IPS-15b (cell line): ENCODE measurements at regions not wholly inside any gene's neighbourhood (a gene's known extent, or its start where the extent isn't known, plus 50 kb on each side); places are given as distances from the start of the nearest gene placed in this dataset.

Experiments used
- H3K27me3 ChIP-seq: one replicate; pipeline ENCODE4 v1.6.1; 2013; ENCODE audit warnings: low read length; ENCODE audit not compliant: control insufficient read depth, insufficient read depth
- H3K36me3 ChIP-seq: one replicate; pipeline ENCODE4 v1.6.1; 2013; ENCODE audit warnings: low read length; ENCODE audit not compliant: control insufficient read depth, insufficient read depth
- H3K4me1 ChIP-seq: one replicate; pipeline ENCODE4 v1.6.1; 2013; ENCODE audit warnings: mild to moderate bottlenecking, low read length; ENCODE audit not compliant: control insufficient read depth, insufficient read depth
- H3K4me3 ChIP-seq: one replicate; pipeline ENCODE4 v1.5.1; 2013; ENCODE audit warnings: low read depth, low read length
- H3K9ac ChIP-seq: one replicate; pipeline ENCODE4 v1.6.1; 2013; ENCODE audit warnings: low read depth, mild to moderate bottlenecking, low read length
- H3K9me3 ChIP-seq: one replicate; pipeline ENCODE4 v1.6.1; 2013; ENCODE audit warnings: mild to moderate bottlenecking, low read length; ENCODE audit not compliant: control insufficient read depth, insufficient read depth

DNA sequence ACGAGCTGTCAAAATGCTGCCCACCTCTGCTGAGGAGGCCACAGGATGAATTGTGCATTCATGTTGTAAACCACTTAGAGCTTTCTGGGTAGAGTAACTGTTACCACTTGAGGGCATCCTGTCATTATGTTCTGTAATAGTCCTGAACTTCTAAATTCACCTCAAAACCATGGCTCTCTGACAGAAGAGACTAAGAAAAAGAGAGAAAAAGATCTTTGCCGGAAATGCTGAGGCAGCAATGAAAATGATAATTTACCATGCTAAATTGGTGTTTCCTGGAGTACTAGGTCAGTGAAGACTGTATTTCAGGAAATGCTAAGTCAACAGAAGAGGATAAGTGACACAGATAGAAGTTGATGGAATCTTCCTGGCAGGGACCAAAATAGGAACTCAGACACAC is 942.3 kb upstream of the SLIT2 start:
- no peaks in the 10 kb centered on the region for H3K27me3 ChIP-seq
- H3K4me3 ChIP-seq = no peak overlapping the region
- H3K36me3 ChIP-seq = no peaks in the 10 kb centered on the region
- H3K4me1 ChIP-seq = no peaks in the 10 kb centered on the region
- no peaks in the 10 kb centered on the region for H3K9me3 ChIP-seq
- no peak overlapping the region for H3K9ac ChIP-seq

DNA sequence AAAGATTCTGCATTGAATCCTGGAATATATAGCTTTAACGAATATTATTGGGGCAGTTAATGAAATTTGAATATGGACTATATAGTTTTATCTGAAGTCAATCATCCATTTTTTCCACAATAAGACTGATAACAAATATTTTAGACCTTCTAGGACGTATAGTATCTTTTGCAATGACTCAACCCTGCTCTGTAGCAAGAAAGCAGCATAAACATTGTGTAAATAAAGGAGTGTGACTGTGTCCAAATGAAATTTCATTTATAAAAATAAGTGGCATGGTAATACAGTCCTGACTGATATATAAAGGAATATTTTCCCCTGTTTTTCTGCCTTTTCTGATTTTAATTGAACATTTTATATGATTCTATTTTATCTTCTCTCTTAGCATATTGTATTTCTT is 947.7 kb upstream of the SLIT2 start:
- Histone ChIP-seq H3K27me3 (no peaks in the 10 kb centered on the region), H3K4me1 (no peaks in the 10 kb centered on the region), H3K9ac (no peak overlapping the region), H3K36me3 (no peaks in the 10 kb centered on the region), H3K4me3 (no peak overlapping the region), H3K9me3 (no peaks in the 10 kb centered on the region)

DNA sequence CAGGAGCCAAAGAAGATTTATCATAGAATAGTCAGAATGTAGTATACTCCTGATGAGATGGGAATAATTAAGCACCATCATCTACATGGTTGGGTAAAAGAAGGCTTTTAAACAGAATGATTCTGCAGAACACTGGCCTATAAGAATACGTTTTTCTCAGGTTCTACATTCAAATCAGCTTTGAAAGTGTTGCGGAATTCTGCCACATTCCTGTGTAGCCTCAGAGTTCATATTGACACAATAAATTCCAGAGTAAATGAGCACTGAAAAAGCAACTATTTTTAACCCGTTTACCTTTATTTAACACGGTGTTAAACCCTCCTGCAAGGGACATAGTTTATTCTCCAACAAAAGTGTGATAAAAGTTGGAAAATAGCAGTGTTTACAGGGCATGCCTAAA is 950.2 kb upstream of the SLIT2 start:
- Histone ChIP-seq H3K9me3 (no peaks in the 10 kb centered on the region), H3K27me3 (no peaks in the 10 kb centered on the region), H3K4me3 (no peak overlapping the region), H3K36me3 (no peaks in the 10 kb centered on the region), H3K4me1 (no peaks in the 10 kb centered on the region), H3K9ac (no peak overlapping the region)

DNA sequence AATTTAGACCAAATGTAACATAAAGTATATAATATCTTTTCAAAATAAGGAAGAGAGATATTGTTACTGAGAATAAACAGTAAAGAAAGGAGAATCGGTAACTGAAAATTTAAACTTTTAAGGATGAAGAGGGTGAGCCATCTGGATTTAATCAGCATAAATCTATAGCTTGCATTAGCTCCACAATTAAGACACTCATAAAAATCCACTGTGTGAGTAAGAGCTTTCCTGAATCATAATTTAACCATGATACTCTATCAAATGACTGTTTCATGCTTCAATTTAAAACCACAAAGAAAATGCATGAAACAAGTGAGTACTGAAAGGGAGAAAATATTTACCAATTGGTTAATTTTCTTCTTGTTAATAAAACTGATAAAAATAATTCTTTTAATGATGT is 951.5 kb upstream of the SLIT2 start:
- no peaks in the 10 kb centered on the region for H3K36me3 ChIP-seq
- H3K9me3 ChIP-seq = no peaks in the 10 kb centered on the region
- H3K4me3 ChIP-seq = no peak overlapping the region
- H3K27me3 ChIP-seq = no peaks in the 10 kb centered on the region
- H3K4me1 ChIP-seq = no peaks in the 10 kb centered on the region
- H3K9ac ChIP-seq = no peak overlapping the region

DNA sequence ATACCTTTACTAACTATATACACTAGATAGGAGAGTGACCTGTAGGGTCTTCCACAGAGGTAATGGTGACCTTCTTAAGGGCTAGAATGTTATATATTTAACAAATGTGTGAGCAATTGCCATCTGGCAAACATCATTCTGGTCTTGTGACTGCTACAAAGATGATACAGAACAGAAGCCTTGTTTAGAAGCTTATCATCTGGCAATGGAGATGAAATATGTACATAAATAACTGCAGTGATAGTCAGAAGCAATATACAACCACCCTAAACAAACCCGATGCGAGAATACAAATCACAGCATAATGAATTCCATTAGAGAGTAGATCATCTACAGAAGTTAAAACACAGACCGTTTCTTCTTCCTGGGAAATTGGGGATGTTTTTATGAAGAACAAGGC is 952.7 kb upstream of the SLIT2 start:
- Histone ChIP-seq H3K36me3 (no peaks in the 10 kb centered on the region), H3K4me3 (no peak overlapping the region), H3K9me3 (no peaks in the 10 kb centered on the region)

DNA sequence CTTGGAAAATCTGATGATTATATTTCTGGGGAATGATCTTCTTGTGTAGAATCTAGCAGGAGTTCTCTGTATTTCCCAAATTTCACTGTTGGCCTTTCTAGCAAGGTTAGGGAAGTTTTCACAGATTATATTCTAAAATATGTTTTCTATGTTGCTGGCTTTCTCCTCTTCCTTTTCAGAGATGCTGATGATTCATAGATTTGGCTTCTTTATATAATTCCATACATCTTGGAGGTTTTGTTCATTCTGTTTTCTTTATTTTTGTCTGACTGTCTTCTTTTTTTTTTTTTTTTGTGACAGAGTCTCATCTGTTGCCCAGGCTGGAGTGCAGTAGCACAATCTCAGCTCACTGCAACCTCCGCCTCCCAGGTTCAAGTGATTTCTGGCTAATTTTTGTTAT is 957.9 kb upstream of the SLIT2 start:
- no peak overlapping the region for H3K4me3 ChIP-seq
- H3K36me3 ChIP-seq = no peaks in the 10 kb centered on the region
- H3K27me3 ChIP-seq = no peaks in the 10 kb centered on the region

More for the DNA sequence above, 952.7 kb upstream of the SLIT2 start:
- H3K27me3 ChIP-seq = no peaks in the 10 kb centered on the region
- H3K9ac ChIP-seq = no peak overlapping the region
- no peaks in the 10 kb centered on the region for H3K4me1 ChIP-seq

DNA sequence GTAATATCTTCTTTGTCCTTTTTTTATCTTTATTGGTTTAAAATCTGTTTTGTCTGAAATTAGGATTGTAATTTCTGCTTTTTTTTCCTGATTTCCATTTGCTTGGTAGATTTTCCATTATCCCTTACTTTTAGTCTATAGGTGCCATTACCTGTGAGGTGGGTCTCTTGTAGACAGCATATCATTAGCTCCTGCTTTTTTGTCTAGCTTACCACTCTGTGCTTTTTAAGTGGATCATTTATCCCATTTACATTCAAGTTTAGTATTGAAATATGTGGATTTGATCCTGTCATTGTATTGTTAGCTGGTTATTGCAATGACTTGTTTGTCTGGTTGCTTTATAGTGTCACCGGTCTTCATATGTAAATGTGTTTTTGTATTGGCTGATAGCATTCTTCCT is 958.6 kb upstream of the SLIT2 start:
- no peak overlapping the region for H3K4me3 ChIP-seq
- H3K9ac ChIP-seq = no peak overlapping the region
- H3K36me3 ChIP-seq = no peaks in the 10 kb centered on the region
- no peaks in the 10 kb centered on the region for H3K27me3 ChIP-seq
- H3K4me1 ChIP-seq = no peaks in the 10 kb centered on the region
- H3K9me3 ChIP-seq = no peaks in the 10 kb centered on the region

More for the DNA sequence above, 957.9 kb upstream of the SLIT2 start:
- no peaks in the 10 kb centered on the region for H3K4me1 ChIP-seq
- H3K9ac ChIP-seq = no peak overlapping the region
- no peaks in the 10 kb centered on the region for H3K9me3 ChIP-seq

DNA sequence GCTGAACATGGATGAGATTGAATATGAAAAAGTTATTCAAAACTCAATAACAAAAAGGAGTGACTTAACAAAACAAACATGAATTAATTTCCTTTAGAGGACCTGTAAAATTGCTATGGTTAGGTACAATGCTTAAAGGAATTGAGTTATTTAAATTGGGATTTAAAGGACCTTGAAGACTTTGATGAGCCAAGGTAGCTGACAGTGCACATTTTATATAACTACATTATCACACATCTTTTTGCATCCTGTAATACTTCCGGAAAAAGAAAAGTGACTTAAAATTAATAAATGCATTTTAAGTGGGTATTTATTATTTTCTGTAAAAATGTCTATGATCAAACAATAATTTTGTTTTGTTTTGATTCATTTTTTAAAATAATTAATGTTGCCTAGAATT is 964.8 kb upstream of the SLIT2 start:
- Histone ChIP-seq H3K27me3 (no peaks in the 10 kb centered on the region), H3K4me1 (no peaks in the 10 kb centered on the region), H3K4me3 (no peak overlapping the region), H3K9ac (no peak overlapping the region), H3K36me3 (no peaks in the 10 kb centered on the region), H3K9me3 (no peaks in the 10 kb centered on the region)

DNA sequence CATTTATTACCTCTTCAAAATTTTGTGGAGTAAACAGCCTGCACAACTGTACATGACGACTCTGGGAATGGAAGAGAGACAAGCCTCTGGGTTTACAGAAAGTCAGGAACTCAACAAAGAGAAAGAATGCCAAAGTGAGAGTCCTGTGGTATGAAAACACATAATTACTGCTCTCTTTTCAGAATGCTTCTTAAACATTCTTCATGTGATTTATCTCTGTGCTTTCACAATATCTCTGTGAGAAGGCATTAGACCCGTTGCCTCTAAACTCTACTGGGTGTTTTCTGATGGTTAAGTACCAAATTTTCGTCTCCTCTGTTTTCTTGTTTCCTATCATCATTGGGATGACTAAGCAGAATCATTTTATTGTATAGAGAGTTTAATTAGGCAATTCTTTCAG is 966.6 kb upstream of the SLIT2 start:
- Histone ChIP-seq H3K4me3 (no peak overlapping the region), H3K4me1 (no peaks in the 10 kb centered on the region), H3K27me3 (no peaks in the 10 kb centered on the region), H3K9ac (no peak overlapping the region), H3K36me3 (no peaks in the 10 kb centered on the region), H3K9me3 (peaks cover 4% of the 10 kb centered on the region)

DNA sequence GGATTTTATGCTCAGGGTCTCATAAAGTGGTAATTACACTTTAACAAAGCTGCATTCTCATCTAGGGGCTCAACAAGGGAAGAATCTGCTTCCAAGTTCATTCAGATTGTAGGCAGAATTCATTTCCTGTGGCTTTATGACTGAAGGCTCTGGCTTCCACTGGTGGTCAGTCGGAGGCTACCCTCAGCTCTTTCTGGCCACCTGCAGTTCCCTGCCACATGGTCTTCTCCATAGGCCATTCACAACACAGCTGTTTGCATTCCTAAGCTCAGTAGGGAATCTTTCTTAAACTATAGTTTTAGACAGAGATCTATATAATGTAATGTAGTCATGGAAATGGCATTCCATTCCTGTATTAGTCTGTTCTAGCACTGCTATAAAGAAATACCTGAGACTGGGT is 973.0 kb upstream of the SLIT2 start:
- Histone ChIP-seq H3K4me3 (no peak overlapping the region), H3K36me3 (no peaks in the 10 kb centered on the region), H3K4me1 (no peaks in the 10 kb centered on the region), H3K27me3 (no peaks in the 10 kb centered on the region), H3K9ac (no peak overlapping the region), H3K9me3 (peaks cover 4% of the 10 kb centered on the region)

DNA sequence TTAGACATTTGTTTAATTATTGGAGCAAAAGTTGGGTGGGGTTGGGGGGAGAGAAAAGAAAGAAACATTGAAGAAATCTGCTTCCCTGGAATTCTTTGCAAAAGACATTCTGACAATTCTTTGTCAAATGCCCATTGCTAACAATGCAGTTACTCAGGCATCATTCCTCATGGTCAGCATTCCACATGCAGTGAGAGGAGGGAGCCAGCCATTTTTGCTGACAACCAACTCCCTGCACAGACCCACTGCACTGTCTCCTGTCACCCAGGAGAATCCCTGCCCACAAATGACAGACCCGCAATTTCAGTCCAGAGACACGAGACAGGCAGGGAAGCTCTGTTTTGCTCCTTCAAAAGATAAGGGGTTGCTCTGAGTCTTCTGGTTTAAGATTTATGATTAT is 985.1 kb upstream of the SLIT2 start:
- Histone ChIP-seq H3K27me3 (no peaks in the 10 kb centered on the region), H3K9me3 (no peaks in the 10 kb centered on the region), H3K36me3 (no peaks in the 10 kb centered on the region), H3K9ac (no peak overlapping the region), H3K4me3 (no peak overlapping the region), H3K4me1 (no peaks in the 10 kb centered on the region)

DNA sequence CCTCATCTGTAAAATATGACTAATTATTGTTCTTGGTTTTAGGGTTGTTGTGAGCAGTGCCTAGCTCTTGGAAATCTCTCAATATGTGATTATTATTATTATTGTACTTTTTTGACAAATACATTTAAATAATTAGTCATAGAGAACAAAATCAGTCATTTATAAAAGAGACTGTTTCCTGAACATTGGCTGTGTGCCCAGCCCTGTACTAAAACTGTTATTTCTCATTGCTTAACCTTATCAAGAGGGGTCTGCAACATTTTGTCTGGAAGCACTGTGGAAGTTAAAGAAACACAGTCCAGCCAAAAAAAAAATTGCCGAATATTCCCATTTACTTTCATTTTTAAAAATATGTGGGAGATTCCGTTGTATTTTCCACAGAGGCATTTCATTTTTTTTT is 989.2 kb upstream of the SLIT2 start:
- H3K4me3 ChIP-seq = no peak overlapping the region
- H3K27me3 ChIP-seq = no peaks in the 10 kb centered on the region
- no peaks in the 10 kb centered on the region for H3K9me3 ChIP-seq
- no peak overlapping the region for H3K9ac ChIP-seq
- H3K36me3 ChIP-seq = no peaks in the 10 kb centered on the region
- no peaks in the 10 kb centered on the region for H3K4me1 ChIP-seq

DNA sequence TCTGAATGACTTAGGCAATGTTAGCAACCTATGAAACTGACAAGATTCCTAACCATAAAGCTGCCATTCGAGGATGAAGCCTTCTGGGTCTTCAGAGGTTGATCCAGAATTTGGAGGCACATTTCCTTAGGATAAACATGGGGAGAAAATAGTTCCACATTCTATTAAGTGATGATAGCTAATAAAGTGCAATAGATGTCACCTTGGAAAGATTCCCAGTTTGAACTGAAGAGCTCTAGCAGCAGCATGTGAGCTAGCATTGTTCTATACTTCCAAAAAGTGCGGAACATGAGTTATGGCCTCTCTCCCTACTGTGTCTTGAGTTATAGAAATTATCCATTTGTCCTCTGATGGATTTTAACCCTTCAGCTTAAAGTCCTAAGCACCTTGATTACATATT is 991.4 kb upstream of the SLIT2 start:
- H3K9me3 ChIP-seq = peaks cover 3% of the 10 kb centered on the region

More for the DNA sequence above, 991.4 kb upstream of the SLIT2 start:
- Histone ChIP-seq H3K9ac (no peak overlapping the region), H3K27me3 (no peaks in the 10 kb centered on the region), H3K36me3 (no peaks in the 10 kb centered on the region), H3K4me1 (no peaks in the 10 kb centered on the region), H3K4me3 (no peak overlapping the region)
